ENCODE measurements at regions not wholly inside any gene's neighbourhood (a gene's known extent, or its start where the extent isn't known, plus 50 kb on each side); places are given as distances from the start of the nearest gene placed in this dataset.

- no peaks in the 10 kb centered on the region for H3K27me3 ChIP-seq
- no peaks in the 10 kb centered on the region for H3K36me3 ChIP-seq
- no peak for DNase-seq
- no peaks in the 10 kb centered on the region for H3K4me1 ChIP-seq
- no peaks in the 10 kb centered on the region for H3K9me3 ChIP-seq
- TF ChIP-seq, protein P1, sequence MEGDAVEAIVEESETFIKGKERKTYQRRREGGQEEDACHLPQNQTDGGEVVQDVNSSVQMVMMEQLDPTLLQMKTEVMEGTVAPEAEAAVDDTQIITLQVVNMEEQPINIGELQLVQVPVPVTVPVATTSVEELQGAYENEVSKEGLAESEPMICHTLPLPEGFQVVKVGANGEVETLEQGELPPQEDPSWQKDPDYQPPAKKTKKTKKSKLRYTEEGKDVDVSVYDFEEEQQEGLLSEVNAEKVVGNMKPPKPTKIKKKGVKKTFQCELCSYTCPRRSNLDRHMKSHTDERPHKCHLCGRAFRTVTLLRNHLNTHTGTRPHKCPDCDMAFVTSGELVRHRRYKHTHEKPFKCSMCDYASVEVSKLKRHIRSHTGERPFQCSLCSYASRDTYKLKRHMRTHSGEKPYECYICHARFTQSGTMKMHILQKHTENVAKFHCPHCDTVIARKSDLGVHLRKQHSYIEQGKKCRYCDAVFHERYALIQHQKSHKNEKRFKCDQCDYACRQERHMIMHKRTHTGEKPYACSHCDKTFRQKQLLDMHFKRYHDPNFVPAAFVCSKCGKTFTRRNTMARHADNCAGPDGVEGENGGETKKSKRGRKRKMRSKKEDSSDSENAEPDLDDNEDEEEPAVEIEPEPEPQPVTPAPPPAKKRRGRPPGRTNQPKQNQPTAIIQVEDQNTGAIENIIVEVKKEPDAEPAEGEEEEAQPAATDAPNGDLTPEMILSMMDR (IDR thresholded peaks at IDR 0.05; ENCODE audit: low read depth, low read length): no peak
- H3K4me3 ChIP-seq (ENCODE audit: low read depth, low read length): no peak overlapping the region
Measured at GRCh38 chr3:13219077-13219901, 146.1 kb upstream of the IQSEC1 start.

DNA sequence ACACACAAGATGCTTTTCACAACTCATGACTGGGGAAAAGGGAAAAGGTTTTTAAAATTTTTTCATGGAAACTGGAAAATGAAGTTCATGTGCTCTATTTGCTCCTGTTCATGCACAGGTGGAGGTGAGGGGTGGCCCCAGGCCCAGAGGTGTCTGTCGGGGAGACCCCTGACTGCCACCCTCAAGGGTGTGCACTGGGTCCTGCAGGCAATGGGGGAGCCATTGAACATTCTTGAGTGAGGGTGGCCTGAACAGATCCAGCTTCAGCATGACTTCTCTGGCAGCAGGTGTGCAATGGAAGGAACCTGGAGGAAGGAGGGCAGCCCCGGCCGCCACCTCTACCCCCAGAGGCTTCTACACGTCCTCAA lies 145.3 kb upstream of the IQSEC1 start:
- no peak for DNase-seq
- TF ChIP-seq, protein P1 (IDR thresholded peaks at IDR 0.05; ENCODE audit: low read depth, low read length): no peak
- H3K4me1 ChIP-seq: no peaks in the 10 kb centered on the region
- H3K36me3 ChIP-seq: no peaks in the 10 kb centered on the region
- no peak overlapping the region for H3K4me3 ChIP-seq (ENCODE audit: low read depth, low read length)
- no peaks in the 10 kb centered on the region for H3K9me3 ChIP-seq
- no peaks in the 10 kb centered on the region for H3K27me3 ChIP-seq

DNA sequence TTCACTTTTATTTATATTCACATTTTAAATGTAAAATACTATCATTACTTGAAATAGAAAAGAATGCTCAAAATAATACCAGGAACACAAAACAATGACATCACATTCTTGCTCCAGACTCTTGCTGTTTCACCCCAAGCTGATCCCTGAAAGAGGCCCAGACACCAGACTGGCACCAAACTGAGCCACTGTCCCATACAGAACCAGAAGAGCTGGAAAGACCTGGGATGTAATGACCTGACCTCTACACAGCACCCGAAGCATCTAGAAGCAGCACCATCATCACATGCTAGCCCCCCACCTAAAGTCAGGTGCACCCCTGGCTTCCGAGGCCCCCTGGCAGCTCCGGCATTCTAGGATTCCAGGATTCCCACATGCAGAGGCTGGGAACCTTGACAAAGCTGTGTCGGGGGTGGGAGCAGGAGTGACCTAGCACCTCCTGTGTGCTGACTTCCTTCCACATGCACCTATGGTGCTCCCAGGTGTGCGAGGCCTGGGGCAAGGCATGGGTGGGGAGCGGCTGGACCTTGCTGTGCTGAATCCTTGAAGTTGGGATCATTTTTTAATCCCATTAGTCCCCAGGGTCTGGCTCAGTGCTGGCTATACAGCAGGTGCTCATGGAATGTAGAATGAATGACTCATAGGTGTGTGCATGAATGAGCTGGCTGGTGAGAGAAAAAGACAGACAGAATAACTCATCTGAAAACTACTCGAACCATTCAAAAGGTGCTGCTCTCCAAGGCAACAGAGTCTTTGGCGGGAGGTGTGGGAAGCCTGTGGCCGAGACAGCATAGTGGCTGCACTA lies 144.7 kb upstream of the IQSEC1 start:
- H3K9me3 ChIP-seq: no peaks in the 10 kb centered on the region

GRCh38 chr3:13217253-13217652 lies 144.0 kb upstream of the IQSEC1 start:
- DNase-seq: no peak
- TF ChIP-seq, protein P1 (IDR thresholded peaks at IDR 0.05; ENCODE audit: low read depth, low read length): no peak
- Histone ChIP-seq H3K4me1 (no peaks in the 10 kb centered on the region), H3K4me3 (ENCODE audit: low read depth, low read length) (no peak overlapping the region), H3K9me3 (no peaks in the 10 kb centered on the region), H3K36me3 (no peaks in the 10 kb centered on the region), H3K27me3 (no peaks in the 10 kb centered on the region)

More for the DNA sequence above, 144.7 kb upstream of the IQSEC1 start:
- Histone ChIP-seq H3K36me3 (no peaks in the 10 kb centered on the region), H3K4me1 (no peaks in the 10 kb centered on the region), H3K27me3 (no peaks in the 10 kb centered on the region), H3K4me3 (ENCODE audit: low read depth, low read length) (no peak overlapping the region)
- no peak for DNase-seq
- TF ChIP-seq, protein P1 (IDR thresholded peaks at IDR 0.05; ENCODE audit: low read depth, low read length): no peak

DNA sequence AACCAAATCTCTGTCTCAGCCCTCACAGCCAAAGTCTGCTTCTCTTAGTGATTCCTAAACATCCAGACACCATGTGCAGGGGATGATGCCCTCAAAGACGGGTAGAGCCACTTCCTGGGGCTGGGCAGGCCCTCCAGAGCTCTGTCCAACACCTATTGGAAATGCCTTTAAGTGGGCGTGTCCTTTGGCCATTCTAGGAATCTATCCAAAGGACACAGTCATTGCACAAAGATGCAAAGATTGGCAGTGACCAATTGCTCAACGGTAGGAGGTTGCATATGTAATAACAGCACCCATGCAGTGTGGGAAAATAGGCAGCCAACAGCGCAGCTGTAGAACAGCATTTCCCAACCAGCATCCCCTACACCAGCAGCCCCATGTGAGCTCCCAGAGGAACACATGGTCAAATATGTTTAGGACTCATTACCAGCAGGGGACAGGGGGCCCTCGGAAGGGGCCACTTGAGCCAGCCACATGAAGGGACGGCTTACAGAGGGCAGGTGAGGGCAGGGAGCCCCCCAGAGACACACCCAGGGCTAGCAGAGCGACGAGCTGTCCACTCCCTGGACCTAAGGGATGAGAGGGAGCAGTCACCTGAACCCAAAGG lies 142.8 kb upstream of the IQSEC1 start:
- TF ChIP-seq, protein P1 (IDR thresholded peaks at IDR 0.05; ENCODE audit: low read depth, low read length): no peak
- no peaks in the 10 kb centered on the region for H3K4me1 ChIP-seq
- H3K36me3 ChIP-seq: no peaks in the 10 kb centered on the region
- no peak overlapping the region for H3K4me3 ChIP-seq (ENCODE audit: low read depth, low read length)
- H3K9me3 ChIP-seq: no peaks in the 10 kb centered on the region
- H3K27me3 ChIP-seq: no peaks in the 10 kb centered on the region
- DNase-seq: no peak
